Pancreas (tissue), 10 donors: ENCODE measurements at regions not wholly inside any gene's neighbourhood (a gene's known extent, or its start where the extent isn't known, plus 50 kb on each side); places are given as distances from the start of the nearest gene placed in this dataset.

ENCODE experiments used
- ATAC-seq, 4 donors: fragments of 200-7000 bp; cut with Tn5 transposase; one replicate each; pipeline versions ENCODE4 v1.8.0 to v1.9.1; 2020; ENCODE audit warnings: mild to moderate bottlenecking in 4 of 4, moderate library complexity in 4 of 4
- DNase-seq, 6 donors: peaks; one replicate each; pipeline ENCODE4 v3.0.0-alpha.2; 2020
- FAIRE-seq: peaks from 2 replicates; lab custom pipeline; 2012; peaks lifted over from hg19 to GRCh38; lab: Jason Lieb, UNC
- H3K27ac ChIP-seq, 4 donors: fragments of 200-600 bp; sonication (generic); 1 replicate in 3 of 4; 2 replicates in 1 of 4; pipeline versions ENCODE4 v1.5.0 to v1.8.0; 2020
- H3K27me3 ChIP-seq, 4 donors: fragments of 200-600 bp; one replicate each; pipeline ENCODE4 v1.8.0; 2021
- H3K36me3 ChIP-seq, 3 donors: fragments of 200-600 bp; sonication (generic) in 1 of 3; one replicate each; pipeline versions ENCODE4 v1.5.0 to v1.8.0; 2020 to 2021
- H3K4me1 ChIP-seq, 3 donors: fragments of 200-600 bp; one replicate each; pipeline ENCODE4 v1.8.0; 2021
- H3K4me3 ChIP-seq, 4 donors: fragments of 200-600 bp; sonication (generic) in 2 of 4; one replicate each; pipeline versions ENCODE4 v1.5.0 to v1.8.0; 2020 to 2021
- H3K9me3 ChIP-seq, 4 donors: fragments of 200-600 bp; one replicate each; pipeline ENCODE4 v1.8.0; 2021
- CTCF ChIP-seq, 4 donors: fragments of 200-600 bp; sonication (generic) in 3 of 4; IDR thresholded peaks; one replicate each; pipeline versions ENCODE4 v1.5.0 to v1.8.0; 2021; ENCODE audit warnings: antibody characterized with exemption in 4 of 4
- WGBS, 2 donors: extraction: QIAGEN DNeasy Blood & Tissue Kit; methylation state at CpG; one replicate each; pipeline ENCODE4 v1.1.7; 2013; 5-methylcytosine and 5-hydroxymethylcytosine counted together
- intact Hi-C, 3 donors: fragments of 100-400 bp; cut with DNase I; formaldehyde crosslinking; loops; one replicate each; pipeline versions ENCODE4 v1.11.1 to v1.14.2; 2022
- donor health status: healthy with polysubstance abuse.
- donor health status: DM: no; HTN: no; CAD: no; lungs with moderate emphysema.
- donor health status: DM: no; HTN: no; CAD: no.
- donor health status: control.
- donor health status: control.
- donor health status: Bipolar disorder and iron deficiency.
- donor health status: DM: yes; HTN: yes; CAD: no.
- donor health status: DM: no; HTN: no; CAD: no.
- donor health status: DM: no; HTN: no; CAD: no.
- donor health status: DM: yes; HTN: yes; CAD: no.

GRCh38 chr9:14006386-14007187 lies 307.4 kb downstream of the NFIB start:
- 67 to 69% methylated on average over 10 of the region's 10 CpGs for WGBS, 2 donors
- ATAC-seq (no peak), FAIRE-seq (no peak), DNase-seq (no peak)
- intact Hi-C loops, result no loop called here
- Histone ChIP-seq H3K27me3 (no peaks in the 10 kb centered on the region), H3K4me1 (no peaks in the 10 kb centered on the region), H3K4me3 (no peak overlapping the region), H3K36me3 (no peaks in the 10 kb centered on the region), H3K27ac (no peak overlapping the region), H3K9me3 (no peaks in the 10 kb centered on the region)
- no peak for TF ChIP-seq CTCF (IDR thresholded peaks at IDR 0.05)

- H3K36me3 ChIP-seq, result no peaks in the 10 kb centered on the region
- no peak overlapping the region for H3K27ac ChIP-seq
- no peak overlapping the region for H3K4me3 ChIP-seq
- FAIRE-seq (no peak), DNase-seq (no peak), ATAC-seq (no peak)
- no peaks in the 10 kb centered on the region for H3K27me3 ChIP-seq
- H3K9me3 ChIP-seq, result no peaks in the 10 kb centered on the region
- no peaks in the 10 kb centered on the region for H3K4me1 ChIP-seq
- intact Hi-C loops, result no loop called here
- WGBS, 2 donors, result 77 to 78% methylated on average over 1 of the region's 1 CpG
- TF ChIP-seq CTCF (IDR thresholded peaks at IDR 0.05), result no peak
Measured at GRCh38 chr9:14004110-14004509, 309.8 kb downstream of the NFIB start.

GRCh38 chr9:13994240-13994639 lies 319.7 kb downstream of the NFIB start:
- WGBS, 2 donors, result 82 to 86% methylated on average over 3 of the region's 3 CpGs
- DNase-seq, result no peak
- H3K27me3 ChIP-seq, result no peaks in the 10 kb centered on the region
- FAIRE-seq, result no peak
- H3K27ac ChIP-seq, result no peak overlapping the region
- TF ChIP-seq CTCF (IDR thresholded peaks at IDR 0.05), result no peak
- intact Hi-C loops, result no loop called here
- no peaks in the 10 kb centered on the region for H3K9me3 ChIP-seq
- H3K4me3 ChIP-seq, result no peak overlapping the region
- H3K4me1 ChIP-seq, result no peaks in the 10 kb centered on the region
- H3K36me3 ChIP-seq, result no peaks in the 10 kb centered on the region
- no peak for ATAC-seq

GRCh38 chr9:13993632-13994185 lies 320.2 kb downstream of the NFIB start:
- DNase-seq (no peak), ATAC-seq (no peak), FAIRE-seq (no peak)
- no peak overlapping the region for H3K27ac ChIP-seq
- H3K4me3 ChIP-seq, result no peak overlapping the region
- intact Hi-C loops, result no loop called here
- TF ChIP-seq CTCF (IDR thresholded peaks at IDR 0.05), result no peak
- no peaks in the 10 kb centered on the region for H3K9me3 ChIP-seq
- H3K4me1 ChIP-seq, result no peaks in the 10 kb centered on the region
- no peaks in the 10 kb centered on the region for H3K36me3 ChIP-seq
- WGBS, 2 donors, result 75 to 78% methylated on average over 7 of the region's 7 CpGs
- H3K27me3 ChIP-seq, result no peaks in the 10 kb centered on the region
